Stimulated activated CD4-positive, alpha-beta T cell treated with anti-CD3 and anti-CD28 coated beads, Interleukin-1b, Interleukin-23, amount 100 ng/mL, for 1 hour (primary cell): ENCODE measurements at regions not wholly inside any gene's neighbourhood (a gene's known extent, or its start where the extent isn't known, plus 50 kb on each side); places are given as distances from the start of the nearest gene placed in this dataset.
"Not testable (repeated sequence)": the region's sequence is repeated elsewhere in the genome, so short reads cannot be mapped to it uniquely, and the experiment has no call there.

ENCODE experiments used
- DNase-seq, 2 donors: peaks; one replicate each; pipeline ENCODE4 v3.0.0-alpha.2; 2020; ENCODE audit warnings: low read depth in 2 of 2

DNA sequence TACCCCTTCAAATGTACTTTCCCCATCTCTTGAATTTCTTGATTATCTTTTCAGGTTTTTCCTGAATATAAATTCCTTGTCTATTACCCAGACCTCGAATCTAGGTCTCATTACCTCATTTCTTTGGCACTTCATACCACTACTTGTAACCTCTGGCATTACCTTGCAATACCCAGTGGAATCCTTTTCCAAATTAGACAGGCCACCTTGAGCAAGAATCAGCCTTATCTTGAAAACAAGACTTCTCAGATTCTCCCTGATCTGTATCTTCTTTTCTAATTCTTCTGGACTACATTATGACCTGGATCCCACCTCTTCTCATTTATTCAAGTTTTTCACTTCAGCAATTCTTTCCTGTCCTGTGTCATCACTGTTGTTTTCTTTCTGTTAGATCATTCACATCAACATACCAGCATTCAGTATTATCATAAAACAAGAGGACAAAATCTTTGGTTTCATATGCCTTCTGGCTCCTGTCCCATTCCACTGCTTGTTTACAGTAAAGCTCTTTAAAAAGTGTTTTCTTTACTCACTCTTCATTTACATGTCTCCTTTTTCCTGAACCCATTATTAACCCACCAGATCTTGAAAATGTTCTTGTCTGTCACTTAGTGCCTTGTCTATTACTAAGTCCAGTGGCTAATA lies 275.6 kb upstream of the HS3ST1 start:
- DNase-seq = no peak

DNA sequence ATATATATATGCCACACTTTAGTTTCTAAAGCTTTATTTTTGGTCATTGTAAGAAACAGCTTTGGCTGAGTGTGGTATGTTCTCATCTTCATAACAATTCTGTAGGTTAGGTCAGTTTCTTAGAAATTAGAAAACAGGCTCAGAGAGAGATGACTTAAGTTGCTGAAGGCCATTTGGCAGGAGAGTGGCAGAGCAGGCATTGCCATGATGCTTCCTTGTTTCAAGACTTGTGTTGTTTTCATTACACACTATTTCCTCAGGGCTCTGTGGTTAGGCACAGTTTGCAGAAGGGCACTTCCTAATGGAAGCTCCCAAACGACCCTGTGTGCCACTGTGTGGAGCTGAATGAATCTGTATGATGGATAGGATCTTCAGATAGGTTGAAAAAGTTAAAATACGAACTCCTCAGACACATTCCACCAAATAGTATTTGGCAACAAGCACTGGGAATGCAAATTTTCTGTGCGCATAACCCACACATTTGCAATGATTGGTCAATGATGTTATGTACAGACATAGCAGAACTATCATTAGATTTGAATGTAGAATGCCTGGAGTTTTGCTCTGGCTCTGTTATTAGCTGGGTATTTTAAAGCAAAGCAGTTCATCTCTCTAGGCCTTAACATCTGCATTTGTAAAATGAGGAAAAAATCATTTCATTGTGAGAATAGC lies 274.3 kb upstream of the HS3ST1 start:
- no peak for DNase-seq

DNA sequence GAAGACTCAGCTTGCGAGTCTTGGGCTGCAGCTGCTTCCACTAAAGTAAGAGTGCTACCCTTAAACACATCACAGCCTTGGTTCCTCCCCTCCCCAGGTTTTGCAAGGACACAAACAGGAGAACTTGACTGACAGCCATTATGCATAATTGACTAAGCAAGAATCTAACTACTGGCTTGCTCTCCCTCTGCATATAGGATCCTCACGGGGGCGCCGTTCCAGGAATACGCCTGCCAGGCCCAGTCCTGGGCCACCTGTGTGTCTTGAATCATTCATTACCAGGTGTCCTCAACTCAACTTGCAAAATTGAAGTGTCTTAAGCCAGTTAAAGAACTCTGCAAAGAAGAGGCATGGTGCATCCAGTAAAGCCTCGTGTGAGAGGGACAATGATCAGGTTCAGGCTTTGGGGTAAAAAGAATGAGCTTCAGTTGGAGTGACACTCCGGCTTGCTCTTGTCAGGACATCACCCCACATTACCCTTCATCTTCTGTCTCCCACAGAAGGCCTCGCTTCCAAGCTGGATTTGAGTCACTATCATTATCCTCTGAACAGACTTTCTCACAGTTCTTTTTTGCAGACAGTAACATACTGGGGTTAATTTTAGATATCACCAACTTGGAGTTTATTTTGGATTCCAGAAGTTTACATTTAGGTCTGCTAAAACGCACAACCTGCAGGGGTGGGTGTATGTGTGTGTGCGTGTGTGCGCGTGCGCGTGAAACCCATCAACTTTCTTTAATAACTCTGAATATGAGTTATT lies 273.5 kb upstream of the HS3ST1 start:
- no peak for DNase-seq

DNA sequence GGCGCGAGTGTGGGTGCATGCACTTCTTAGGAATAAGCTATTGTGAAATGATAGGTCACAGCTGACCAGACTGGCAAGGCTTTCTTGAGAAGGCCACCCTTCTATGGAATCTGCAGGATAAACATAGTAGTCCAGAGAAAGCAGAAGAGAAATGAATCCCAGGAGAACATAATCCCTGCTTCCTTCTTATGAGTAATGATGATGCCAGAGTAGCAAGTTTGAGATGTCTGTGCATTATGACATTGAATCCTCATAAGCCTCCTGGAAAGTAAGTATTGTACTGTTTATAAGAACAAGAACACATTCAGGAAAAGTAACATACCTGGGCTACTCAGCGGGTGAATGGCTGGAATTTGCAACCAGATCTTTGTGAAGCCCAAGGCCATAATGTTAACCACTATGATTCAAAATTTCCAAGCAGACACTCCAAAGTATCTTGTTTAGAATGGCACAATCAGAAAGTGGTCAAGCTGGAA lies 272.1 kb upstream of the HS3ST1 start:
- DNase-seq = no peak

DNA sequence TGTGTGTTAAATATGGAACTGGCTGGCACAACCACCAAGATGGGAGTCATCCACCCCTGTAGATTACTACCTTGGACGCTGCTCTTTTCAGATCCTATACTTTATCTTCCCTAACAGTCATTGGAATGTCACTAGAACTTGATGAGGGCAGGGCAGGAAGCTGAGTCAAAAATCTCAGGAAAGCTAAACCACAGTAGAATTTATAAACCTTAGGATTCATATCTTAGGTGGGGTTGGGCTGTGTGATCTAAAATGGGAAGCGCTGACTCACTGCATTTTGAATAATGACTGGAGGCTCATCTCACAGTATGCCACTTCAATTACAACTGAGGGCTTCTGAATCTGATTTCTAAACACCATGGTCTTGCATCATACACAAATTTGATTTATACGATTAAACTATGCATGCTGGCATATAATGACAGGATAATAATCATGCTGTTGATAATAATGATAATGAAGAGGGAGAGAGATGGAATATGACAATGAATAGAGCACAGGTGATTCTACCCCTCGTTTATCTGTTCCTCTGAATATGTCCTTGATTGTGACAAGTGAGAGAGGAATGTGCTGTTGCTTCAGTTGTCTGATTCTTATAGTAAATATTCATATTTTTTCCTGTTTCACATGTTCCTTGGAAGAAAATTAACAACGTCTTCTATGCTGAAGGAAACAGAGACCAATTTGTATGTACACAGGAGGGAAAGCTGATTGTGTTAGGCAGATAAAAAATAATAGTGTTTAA lies 270.3 kb upstream of the HS3ST1 start:
- no peak for DNase-seq

DNA sequence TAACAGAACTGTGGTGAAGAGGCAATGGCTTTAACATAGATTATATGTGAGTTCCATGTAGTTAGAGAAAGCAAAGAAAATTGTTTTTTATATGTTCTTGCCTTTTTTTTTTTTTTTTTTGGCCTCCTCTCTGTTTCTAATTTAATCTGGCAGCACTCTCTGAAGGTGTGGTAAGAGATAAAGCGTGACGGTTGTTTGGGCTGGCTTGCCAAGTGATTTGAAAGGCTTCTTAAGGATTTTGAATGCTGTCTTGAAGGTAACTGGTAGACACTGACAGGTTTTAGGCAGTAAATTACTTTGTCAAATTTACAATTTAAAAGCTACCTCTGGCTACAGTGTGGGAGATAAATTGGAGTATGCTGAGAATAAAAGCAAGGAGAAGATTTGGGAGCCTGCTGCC lies 269.3 kb upstream of the HS3ST1 start:
- DNase-seq = no peak

DNA sequence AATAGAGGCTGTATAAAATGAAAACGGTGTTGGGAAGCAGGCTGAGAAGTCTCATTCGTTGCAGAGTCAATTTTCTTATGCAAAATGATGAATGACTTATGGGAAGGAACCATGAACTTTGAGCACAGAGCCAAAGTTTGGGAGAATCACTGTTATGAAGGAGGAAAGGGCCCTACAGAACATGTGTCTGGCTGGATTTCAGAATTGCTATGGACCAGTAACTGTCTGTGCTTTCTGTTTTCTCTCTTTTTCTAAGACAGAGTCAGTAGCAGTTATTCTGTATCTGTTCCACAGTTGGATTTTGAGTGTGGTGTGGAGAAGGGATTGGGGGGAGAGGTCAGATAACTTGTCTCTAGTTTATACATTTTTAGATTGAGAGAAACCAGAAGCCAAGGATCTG lies 265.0 kb upstream of the HS3ST1 start:
- no peak for DNase-seq

DNA sequence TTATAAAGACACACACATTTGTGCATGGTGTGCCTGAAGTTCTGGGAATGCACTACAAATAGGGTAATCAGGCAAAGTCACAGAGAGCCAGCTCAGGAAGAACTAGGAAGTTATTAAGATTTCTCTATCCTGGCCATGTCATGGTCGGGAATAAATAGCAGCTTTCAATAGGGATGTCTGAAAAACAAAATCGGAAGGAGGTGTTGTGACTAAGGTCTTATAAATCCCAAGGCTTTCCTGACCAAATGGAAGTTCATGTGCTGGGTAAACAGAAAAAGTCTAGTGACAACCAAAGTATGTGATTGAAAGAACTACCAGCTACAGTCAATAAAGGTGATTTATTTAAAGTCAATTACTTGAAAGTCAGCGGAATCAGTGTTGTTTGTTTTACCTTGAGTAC lies 262.5 kb upstream of the HS3ST1 start:
- no peak for DNase-seq

DNA sequence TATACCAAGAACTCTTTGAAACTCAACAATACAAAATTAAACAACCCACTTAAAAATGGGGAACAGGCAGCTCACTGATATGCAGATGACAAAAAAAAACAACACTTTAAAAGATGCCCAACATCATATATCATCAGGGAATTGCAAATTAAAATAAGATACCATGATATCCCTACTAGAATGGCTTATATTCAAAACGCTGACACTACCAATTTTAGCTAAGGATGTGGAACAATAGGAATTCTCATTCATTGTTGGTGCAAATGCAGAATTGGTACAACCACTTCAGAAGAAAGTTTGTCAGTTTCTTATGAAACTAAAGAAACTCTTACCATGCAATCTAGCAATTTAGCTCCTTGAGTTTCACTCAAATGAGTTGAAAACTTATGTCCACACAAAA lies 259.0 kb upstream of the HS3ST1 start:
- DNase-seq = no peak

DNA sequence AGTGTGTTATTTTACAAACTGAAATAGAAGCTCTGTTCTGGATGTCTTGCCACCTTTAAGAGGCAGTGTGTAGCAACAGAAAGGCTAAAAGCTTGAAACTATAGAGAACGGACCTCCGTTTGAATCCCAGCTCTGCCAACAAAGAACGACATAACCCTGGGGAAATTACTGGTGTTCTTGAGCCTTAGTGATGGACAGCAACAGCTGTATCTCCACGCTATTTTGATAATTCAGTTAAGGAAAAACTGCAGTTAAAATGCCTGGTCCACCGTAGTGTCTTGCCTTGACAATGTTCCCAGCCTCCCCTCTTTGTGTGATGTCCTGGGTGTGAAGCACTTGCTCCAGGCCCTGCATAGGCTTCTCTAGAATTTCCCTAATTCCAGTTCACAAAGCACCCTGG lies 256.8 kb upstream of the HS3ST1 start:
- no peak for DNase-seq

DNA sequence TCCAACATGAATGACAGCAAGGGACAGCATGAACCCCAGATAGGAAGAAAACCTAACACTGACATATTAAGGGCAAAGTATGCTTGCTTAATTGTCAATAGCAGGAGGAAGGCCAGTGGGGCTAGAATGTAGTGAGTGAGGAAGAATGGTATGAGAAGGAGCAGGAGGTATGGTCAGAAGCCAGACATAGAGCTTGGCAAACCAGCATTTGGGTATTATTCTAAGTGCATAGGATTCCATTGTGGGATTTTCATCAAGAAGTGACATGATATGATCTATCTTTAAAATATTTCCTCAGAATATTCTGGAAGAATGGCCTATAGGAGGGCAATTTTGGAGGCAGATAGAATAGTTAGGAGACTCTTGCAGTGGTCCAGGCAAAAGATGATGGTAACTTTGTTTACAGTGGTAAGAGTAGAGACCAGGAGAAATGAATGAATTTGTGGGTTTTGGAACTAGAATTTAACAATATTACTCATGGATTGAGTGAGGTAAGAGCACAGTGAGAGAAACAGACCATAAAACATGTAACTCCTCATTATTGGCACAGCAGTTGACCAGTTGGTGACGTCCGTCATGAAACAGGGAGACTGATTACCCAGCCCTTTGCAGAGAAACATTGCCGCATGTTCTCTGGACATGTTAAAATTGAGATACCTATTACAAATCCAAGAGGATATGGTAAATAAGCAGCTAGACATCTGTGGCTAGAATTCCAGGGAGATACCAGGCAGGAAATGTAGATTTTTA lies 246.5 kb upstream of the HS3ST1 start:
- no peak for DNase-seq

DNA sequence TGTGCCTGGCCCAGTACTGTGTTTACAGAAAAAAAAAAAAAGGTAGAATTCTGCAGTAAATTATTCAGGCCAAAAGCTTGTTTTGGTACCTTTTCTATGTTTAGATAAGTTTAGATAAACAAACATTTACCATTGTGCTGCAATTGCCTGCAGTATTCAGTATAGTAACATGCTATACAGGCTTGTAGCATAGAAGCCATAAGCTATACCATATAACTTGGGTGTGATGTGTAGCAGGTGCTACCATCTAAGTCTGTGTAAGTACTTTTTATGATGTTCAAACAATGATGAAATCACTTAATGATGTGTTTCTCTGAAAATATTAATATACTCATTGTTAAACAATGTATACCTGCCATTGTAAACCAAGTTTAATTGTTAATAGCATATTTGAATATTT lies 241.6 kb upstream of the HS3ST1 start:
- DNase-seq = no peak

DNA sequence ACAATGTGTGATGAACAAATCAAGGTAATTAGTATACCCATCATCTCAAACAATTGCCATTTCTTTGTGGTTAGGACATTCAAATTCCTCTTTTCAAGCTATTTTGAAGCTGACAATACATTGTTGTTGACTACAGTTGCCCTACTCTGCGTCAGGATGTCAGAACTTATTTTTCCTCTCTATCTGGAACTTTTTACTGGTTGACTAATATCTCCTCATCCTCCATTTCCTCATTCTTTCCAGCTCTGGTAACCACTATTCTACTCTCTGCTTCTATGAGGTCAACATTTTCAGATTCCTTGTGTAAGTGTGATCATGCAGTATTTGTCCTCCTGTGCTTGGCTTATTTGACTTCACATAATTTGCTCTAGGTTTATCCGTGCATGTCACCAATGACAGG lies 240.5 kb upstream of the HS3ST1 start:
- no peak for DNase-seq

DNA sequence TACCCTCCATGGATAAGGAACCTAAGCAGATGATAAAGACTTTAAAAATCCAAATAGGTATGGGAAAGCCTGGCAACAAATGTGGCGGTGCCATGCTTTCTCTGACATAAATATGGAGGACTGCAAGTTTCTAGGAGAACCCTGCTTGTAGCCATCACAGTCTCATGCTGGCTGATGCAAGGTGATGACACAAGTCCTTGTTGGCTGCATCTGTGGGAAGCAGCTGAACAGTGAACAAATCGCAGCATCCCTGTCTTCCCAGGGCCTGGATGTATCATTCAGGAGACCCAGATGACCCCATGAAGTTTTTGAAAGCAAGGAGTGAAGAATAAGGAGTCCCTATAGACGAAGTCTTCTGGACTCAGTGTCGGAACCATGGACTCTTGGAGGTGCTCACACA lies 234.4 kb upstream of the HS3ST1 start:
- DNase-seq = no peak

DNA sequence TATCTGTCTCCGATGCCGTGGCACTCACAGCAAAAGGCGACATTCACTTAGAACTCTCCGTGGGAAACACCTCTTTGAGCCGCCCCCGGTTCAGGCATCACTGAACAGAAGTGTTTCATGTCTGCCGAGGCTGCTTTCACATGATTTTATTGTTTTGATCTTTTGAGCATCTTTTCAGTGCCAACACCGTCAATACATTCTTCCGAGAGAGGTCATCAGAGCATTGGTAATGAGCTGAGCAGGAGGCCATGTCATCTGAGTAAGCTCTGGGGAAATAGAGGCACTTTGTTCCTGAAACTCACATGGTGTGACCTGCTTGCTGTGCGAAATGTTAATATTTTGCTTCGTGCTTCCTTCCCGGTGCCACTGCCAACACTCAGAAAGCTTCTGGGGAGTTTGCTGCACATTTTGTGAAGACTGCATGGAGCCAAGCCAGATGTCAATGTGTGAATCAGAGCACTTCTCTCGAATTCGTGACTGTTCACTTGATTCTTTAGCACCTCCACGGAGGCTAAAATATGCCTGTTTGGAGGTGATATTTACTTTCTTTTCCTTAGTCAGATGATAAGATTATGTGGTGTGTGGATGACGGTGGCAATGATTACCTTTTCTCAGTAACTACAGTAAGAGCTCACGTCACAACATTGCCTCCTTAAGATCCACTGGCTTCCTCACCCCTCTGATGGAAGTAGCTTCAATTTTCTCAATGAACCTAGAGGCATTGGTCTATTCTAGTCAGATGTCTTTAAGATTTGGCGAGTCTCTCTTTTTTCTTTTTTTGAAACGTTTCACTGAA lies 222.3 kb upstream of the HS3ST1 start:
- DNase-seq = no peak

DNA sequence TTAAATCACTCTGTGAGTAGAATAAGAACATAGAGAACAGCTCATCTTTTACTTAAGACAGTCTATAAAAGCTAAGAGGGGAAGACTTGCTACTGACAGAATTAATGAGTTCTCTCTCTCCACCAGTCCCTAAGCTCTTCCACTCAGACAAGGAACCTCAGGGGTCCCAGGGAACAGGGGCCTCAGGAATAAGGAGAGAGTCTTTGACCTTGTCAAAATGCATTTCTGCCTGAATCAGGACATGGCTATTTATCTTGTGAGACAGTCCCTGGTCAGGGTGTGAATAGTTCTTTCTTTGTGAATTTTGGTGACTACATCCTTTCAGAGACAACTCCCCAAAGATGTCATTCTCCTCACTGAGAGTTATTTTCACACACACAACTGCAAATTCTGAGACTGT lies 218.7 kb upstream of the HS3ST1 start:
- no peak for DNase-seq

DNA sequence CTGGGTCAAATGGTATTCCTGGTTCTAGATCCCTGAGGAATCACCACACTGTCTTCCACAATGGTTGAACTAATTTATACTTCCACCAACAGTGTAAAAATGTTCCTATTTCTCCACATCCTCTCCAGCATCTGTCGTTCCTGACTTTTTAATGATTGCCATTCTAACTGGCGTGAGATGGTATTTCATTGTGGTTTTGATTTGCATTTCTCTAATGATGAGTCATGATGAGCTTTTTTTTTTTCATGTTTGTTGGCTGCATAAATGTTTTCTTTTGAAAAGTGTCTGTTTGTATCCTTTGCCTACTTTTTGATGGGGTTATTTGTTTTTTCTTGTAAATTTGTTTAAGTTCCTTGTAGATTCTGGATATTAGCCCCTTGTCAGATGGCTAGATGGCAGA lies 214.4 kb upstream of the HS3ST1 start:
- DNase-seq = not testable (repeated sequence)

DNA sequence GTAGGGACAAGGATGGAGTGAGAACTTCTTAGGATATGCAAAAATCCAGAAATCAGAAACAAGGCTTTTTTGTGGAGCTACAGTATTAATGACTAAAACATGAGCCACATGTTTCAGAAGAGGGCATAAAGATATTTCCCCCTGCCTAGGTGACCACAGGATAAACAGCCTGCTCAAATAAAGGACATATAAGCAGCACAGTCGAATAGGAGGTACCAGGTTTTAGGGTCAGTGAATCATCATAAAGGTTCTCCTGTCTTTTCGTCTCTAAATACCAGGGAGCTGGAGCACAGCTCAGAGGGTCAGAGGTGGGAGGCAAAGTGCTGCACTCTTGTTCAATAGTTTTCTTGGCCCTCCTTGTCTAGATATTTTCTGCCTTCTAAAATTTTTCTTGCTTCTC lies 211.9 kb upstream of the HS3ST1 start:
- no peak for DNase-seq

DNA sequence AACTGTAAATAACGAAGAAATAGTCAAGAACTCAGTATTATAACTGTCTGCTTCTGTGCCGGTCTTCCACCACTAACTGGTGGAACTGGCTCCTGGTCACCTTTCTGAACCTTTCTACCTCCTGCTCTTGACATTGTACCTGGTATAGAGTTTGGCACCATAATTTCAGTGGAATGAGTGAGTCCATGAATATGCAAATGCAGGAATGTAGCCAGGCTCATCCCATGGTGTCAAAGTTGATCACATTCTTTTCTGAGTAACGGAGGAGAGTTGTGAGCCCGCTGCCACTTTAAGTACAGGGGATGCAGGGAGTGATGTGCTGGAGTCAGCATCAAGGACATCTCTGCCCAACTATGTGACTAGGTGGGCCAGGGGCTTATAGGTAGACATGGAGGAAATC lies 207.9 kb upstream of the HS3ST1 start:
- DNase-seq = no peak

DNA sequence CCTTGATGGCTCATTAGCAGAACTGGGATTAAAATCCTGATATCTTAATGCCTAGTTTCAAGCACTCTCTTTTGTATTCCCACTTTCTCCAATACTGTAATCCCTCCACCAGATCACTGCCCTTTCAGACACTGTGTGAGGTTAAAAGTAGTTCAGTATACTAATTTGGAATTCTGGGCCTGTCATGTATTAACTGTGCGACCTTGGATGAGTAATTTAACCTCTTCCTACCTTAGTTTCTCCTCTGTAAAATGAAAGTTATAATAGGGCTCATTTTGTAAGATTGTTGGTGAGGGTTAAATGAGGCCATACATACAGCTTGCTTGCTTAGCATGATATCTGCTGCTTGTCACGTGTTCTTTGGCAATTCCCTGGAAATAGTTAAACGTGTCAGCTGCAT lies 207.3 kb upstream of the HS3ST1 start:
- no peak for DNase-seq

DNA sequence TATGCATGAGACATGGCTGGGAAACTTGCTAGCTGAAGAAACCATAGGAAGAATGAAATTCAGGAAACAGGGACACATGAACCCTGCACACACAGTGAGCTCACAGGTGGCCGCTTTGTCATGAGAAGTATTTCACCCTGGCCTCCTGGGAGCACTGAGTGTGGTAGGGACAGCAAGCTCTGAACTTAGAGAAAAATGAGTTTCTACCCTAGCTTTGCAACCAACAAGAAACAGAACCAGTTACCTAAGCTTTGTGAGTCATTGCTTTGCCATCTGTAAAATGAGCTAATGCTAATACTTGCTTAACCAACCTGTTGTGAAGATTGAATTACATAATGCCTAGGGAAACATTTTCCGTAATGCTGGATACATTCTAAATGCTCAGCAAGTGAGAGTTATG lies 206.6 kb upstream of the HS3ST1 start:
- DNase-seq = no peak
